ENCODE measurements at regions not wholly inside any gene's neighbourhood (a gene's known extent, or its start where the extent isn't known, plus 50 kb on each side); places are given as distances from the start of the nearest gene placed in this dataset.

- no TSS peak for BruUV-seq (replicated peaks)
- Histone ChIP-seq H3K27me3 (replicated peaks; ENCODE audit: control insufficient read depth, insufficient read depth, low read length) (no peaks in the 10 kb centered on the region), H3K36me3 (ENCODE audit: control insufficient read depth, insufficient read depth, low read length) (no peaks in the 10 kb centered on the region), H3K9me3 (no peaks in the 10 kb centered on the region), H3K4me3 (ENCODE audit: low read depth, low read length) (no peak overlapping the region), H3K4me1 (no peaks in the 10 kb centered on the region)
- no peak overlapping the region for H3K4me3 Mint-ChIP-seq (ENCODE audit: unreplicated experiment)
- ChIA-PET CTCF (no interaction called here), POLR2A (no interaction called here)
- intact Hi-C loops (cut with micrococcal nuclease; ENCODE audit: unreplicated experiment), result no loop called here
- no peak overlapping the region for H3K27ac Mint-ChIP-seq (ENCODE audit: unreplicated experiment)
- no peaks in the 10 kb centered on the region for H3K36me3 Mint-ChIP-seq (ENCODE audit: insufficient read depth, unreplicated experiment)
- H3K9me3 Mint-ChIP-seq (ENCODE audit: unreplicated experiment), result peaks cover 10% of the 10 kb centered on the region
- no peak for TF ChIP-seq CTCF (IDR thresholded peaks at IDR 0.05; ENCODE audit: insufficient read depth in 1 of 2, low read depth in 1 of 2, low read length in 1 of 2, severe bottlenecking in 1 of 2, unreplicated experiment in 1 of 2)
- no peak for DNase-seq
- no peaks in the 10 kb centered on the region for H3K4me1 Mint-ChIP-seq (ENCODE audit: low read depth, unreplicated experiment)
- H3K27me3 Mint-ChIP-seq (ENCODE audit: insufficient read depth, unreplicated experiment), result peaks cover 4% of the 10 kb centered on the region
Measured at GRCh38 chr1:208899438-208899837, 655.3 kb upstream of the PLXNA2 start.

- peaks cover 8% of the 10 kb centered on the region for H3K27me3 Mint-ChIP-seq (ENCODE audit: insufficient read depth, unreplicated experiment)
- no peaks in the 10 kb centered on the region for H3K9me3 Mint-ChIP-seq (ENCODE audit: unreplicated experiment)
- TF ChIP-seq CTCF (IDR thresholded peaks at IDR 0.05; ENCODE audit: insufficient read depth in 1 of 2, low read depth in 1 of 2, low read length in 1 of 2, severe bottlenecking in 1 of 2, unreplicated experiment in 1 of 2), result no peak
- H3K27ac Mint-ChIP-seq (ENCODE audit: unreplicated experiment), result no peak overlapping the region
- intact Hi-C loops (cut with micrococcal nuclease; ENCODE audit: unreplicated experiment), result no loop called here
- H3K4me3 Mint-ChIP-seq (ENCODE audit: unreplicated experiment), result no peak overlapping the region
- H3K4me1 Mint-ChIP-seq (ENCODE audit: low read depth, unreplicated experiment), result no peaks in the 10 kb centered on the region
- Histone ChIP-seq H3K36me3 (ENCODE audit: control insufficient read depth, insufficient read depth, low read length) (no peaks in the 10 kb centered on the region), H3K9me3 (no peaks in the 10 kb centered on the region), H3K27me3 (replicated peaks; ENCODE audit: control insufficient read depth, insufficient read depth, low read length) (no peaks in the 10 kb centered on the region), H3K4me1 (no peaks in the 10 kb centered on the region), H3K4me3 (ENCODE audit: low read depth, low read length) (no peak overlapping the region)
- no peaks in the 10 kb centered on the region for H3K36me3 Mint-ChIP-seq (ENCODE audit: insufficient read depth, unreplicated experiment)
- no peak for DNase-seq
- ChIA-PET POLR2A (no interaction called here), CTCF (no interaction called here)
- BruUV-seq (replicated peaks), result no TSS peak
Measured at GRCh38 chr1:208903251-208903905, 659.2 kb upstream of the PLXNA2 start.

GRCh38 chr1:208907790-208908189 lies 663.6 kb upstream of the PLXNA2 start:
- Mint-ChIP-seq H3K4me1 (ENCODE audit: low read depth, unreplicated experiment) (no peaks in the 10 kb centered on the region), H3K9me3 (ENCODE audit: unreplicated experiment) (no peaks in the 10 kb centered on the region), H3K36me3 (ENCODE audit: insufficient read depth, unreplicated experiment) (no peaks in the 10 kb centered on the region), H3K4me3 (ENCODE audit: unreplicated experiment) (no peak overlapping the region), H3K27me3 (ENCODE audit: insufficient read depth, unreplicated experiment) (peaks cover 15% of the 10 kb centered on the region), H3K27ac (ENCODE audit: unreplicated experiment) (no peak overlapping the region)
- no peak overlapping the region for H3K4me3 ChIP-seq (ENCODE audit: low read depth, low read length)
- no peaks in the 10 kb centered on the region for H3K9me3 ChIP-seq
- no peak for DNase-seq
- POLR2A ChIA-PET, result no interaction called here
- intact Hi-C loops (cut with micrococcal nuclease; ENCODE audit: unreplicated experiment), result no loop called here
- H3K4me1 ChIP-seq, result no peaks in the 10 kb centered on the region
- BruUV-seq (replicated peaks), result no TSS peak
- no peak for TF ChIP-seq CTCF (IDR thresholded peaks at IDR 0.05; ENCODE audit: insufficient read depth in 1 of 2, low read depth in 1 of 2, low read length in 1 of 2, severe bottlenecking in 1 of 2, unreplicated experiment in 1 of 2)
- H3K27me3 ChIP-seq (replicated peaks; ENCODE audit: control insufficient read depth, insufficient read depth, low read length), result no peaks in the 10 kb centered on the region
- CTCF ChIA-PET, result no interaction called here
- no peaks in the 10 kb centered on the region for H3K36me3 ChIP-seq (ENCODE audit: control insufficient read depth, insufficient read depth, low read length)

Data from Caco-2 (cell line).